NCI-H2171 (cell line): ENCODE measurements at regions not wholly inside any gene's neighbourhood (a gene's known extent, or its start where the extent isn't known, plus 50 kb on each side); places are given as distances from the start of the nearest gene placed in this dataset.
A peak's percentile ranks its signal among the peaks of the same experiment; 100 is the strongest.

ENCODE experiments used
- DNase-seq: peaks from one replicate; lab custom pipeline; 2025; lab: John Stamatoyannopoulos, UW

GRCh38 chr2:59572227-59572626, 981.2 kb downstream of the BCL11A start:
- no peak for DNase-seq

- DNase-seq: no peak
These were observed 982.6 kb downstream of the BCL11A start for GRCh38 chr2:59570818-59571217.

GRCh38 chr2:59569124-59569523, 984.3 kb downstream of the BCL11A start:
- DNase-seq: no peak

DNA sequence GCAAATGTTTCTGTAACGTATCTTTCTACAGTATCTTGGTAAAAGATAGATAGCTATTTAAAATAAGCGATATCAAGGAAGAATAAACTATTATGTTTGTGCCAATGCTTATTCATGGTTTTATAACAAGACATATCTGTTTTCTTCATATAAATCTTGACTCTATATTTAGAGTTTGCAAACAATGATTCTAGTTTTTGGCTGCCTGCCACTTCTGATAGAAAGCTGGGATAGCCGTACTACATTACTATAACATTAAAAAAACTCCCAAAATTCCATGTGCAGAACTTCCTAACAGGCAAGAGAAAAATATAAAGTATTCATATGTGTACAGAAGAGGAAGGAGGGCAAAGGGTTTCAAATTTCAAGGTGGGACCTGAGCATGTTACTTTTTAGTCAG, 985.0 kb downstream of the BCL11A start:
- DNase-seq: peak; percentile 4

DNA sequence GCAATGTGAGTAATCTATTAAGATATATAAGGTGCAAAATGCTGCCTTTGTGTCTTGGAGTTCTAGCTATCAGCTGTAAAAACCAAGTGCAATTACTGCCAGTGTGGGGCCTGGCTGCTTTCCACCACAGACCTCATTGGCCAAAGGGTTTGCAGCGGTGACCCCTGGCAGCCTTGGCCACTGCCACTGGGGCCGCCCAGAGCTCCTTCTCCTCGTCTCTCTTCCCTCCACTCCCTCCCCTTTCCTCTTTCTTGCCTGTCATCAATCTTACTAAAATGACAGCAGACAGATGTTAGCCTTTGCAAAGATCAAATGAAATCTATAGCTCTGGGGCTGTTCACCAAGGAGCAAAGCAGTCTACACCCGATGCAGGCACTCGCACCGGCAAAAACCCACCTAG, 986.3 kb downstream of the BCL11A start:
- DNase-seq: peak; percentile 34

DNA sequence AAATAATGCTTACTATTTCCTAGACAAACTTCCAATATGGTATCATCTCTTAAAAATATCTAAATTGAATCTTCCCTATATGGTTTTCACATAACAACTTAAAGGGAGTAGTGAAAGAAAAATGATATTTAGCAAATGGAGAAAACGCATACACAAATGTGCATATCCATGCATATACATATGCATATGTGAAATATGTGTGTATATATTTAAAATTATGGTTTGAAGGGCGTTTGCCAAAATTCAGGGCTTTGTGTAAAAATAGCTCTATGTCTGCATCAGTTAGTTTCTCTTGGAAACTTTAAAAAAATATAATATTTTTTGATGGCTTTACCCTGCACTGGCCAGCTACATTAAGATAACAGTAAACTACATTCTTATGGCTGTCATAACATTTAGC, 986.7 kb downstream of the BCL11A start:
- DNase-seq: no peak

- no peak for DNase-seq
These were observed 992.2 kb downstream of the BCL11A start for GRCh38 chr2:59561281-59561680.

DNA sequence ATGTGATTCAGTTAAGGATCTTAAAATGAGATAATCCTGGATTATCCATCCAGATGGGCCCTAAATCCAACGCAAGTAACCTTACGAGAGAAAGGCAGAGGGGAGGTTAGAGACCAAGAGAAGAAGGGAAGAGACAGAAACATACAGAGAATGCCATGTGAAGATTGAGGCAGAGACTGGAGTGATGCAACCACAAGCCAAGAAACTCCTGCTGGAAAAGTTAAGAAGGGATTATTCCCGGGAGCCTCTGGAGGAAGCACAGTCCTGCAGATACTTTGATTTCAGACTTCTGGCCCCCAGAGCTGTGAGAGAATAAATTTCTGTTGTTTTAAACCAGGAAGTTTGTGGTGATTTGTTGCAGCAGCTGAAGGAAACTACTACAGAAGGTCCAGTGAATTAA, 992.7 kb downstream of the BCL11A start:
- no peak for DNase-seq

GRCh38 chr2:59540864-59541263, 1012.6 kb downstream of the BCL11A start:
- DNase-seq: no peak

DNA sequence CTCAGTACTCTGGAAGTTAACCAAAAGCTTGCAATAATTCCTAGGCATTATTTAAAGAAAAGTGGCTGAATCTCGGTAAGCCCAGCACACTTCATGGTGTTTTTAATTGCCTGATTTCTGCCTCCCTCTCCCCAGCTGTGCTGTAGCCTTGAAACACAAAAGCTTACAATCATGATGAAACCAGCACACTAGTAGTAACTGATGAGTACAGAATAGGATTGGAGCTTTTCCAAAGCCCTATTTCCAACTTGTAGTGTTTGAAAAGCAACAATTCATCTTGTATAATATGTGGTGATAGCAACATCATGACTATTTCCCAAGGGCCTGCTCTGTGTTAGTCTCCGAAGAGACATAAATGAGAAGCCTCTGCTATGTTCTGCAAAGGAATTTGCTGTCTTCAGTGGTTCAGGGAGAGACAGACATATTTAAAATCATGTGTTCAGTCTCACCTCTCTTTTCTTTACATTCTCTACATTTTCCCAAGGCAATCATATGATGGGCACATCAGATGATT, 1015.0 kb downstream of the BCL11A start:
- DNase-seq: no peak

- no peak for DNase-seq
These were observed 1020.6 kb downstream of the BCL11A start for GRCh38 chr2:59532808-59533207.

DNA sequence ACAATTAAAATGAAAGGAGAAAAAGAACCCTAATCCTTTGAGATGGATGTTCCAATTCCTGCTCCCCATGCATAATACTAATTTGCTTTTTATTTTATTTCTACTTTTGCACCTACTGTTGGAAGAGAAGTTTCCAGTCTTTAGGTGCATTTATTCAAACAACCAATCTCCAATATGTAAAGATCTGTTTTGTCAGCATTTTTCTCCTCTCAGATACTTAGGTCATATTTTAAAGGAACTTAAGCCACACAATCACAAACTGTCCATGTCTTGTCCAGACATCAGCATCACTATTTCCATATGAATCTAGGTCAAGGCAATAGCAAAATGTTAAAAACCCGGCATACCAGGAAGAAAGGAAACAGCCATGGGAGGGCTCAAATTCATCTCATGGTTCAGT, 1023.2 kb downstream of the BCL11A start:
- DNase-seq: no peak

DNA sequence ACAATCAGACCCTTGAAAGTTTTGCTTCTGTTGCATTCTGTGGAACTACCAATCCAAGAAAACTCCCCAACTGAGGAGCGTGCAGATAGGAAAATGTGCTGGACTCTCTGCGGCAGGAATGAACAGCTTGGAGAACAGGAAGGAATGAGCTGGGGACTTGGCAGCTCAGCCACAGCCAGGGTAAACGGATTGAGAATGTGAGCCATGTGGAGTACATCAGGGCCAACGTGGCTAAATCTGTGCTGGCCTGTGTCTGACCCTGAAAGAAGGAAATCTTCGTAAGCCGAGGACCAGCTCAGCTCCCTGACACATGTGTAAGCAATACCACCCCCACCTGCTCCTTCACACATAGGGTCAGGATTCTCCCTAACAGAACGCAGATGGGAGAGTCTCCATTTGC, 1023.7 kb downstream of the BCL11A start:
- no peak for DNase-seq

- no peak for DNase-seq
These were observed 1024.9 kb downstream of the BCL11A start for GRCh38 chr2:59528525-59528924.

DNA sequence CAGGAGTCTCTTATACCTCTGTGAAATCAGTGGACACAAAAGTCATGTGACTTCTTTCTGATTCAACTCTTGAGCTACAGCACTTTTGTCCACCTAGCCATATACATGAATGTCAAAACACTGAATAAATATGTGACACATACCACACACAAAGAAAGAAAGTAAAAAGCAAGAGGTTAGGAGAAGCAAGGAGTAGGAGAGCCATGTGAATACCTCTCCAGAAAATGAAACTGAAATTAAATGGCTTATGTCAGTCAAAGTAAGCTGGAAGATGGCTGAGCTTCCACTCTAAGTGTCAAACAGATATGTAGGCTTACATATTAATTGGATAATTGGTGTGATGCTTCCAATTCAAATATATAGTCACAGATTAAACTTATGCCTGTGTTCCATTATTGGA, 1050.5 kb downstream of the BCL11A start:
- no peak for DNase-seq

DNA sequence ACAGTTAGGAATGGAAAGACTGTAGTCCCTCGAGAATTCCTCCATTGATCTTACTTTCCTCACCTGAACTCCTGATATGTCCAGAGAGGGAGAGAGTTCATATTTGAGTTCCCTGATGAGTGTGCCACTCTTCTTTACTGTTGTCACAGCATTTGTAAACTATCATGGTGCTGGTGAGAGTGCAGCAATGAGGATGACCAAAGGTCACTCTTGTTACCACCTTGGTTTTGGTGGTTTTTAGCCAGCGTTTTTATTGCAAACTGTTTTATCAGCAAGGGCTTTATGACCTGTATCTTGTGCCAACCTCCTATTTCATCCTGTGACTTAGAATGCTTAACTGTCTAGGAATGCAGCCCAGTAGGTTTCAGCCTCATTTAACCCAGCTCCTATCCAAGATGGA, 1062.5 kb downstream of the BCL11A start:
- no peak for DNase-seq

DNA sequence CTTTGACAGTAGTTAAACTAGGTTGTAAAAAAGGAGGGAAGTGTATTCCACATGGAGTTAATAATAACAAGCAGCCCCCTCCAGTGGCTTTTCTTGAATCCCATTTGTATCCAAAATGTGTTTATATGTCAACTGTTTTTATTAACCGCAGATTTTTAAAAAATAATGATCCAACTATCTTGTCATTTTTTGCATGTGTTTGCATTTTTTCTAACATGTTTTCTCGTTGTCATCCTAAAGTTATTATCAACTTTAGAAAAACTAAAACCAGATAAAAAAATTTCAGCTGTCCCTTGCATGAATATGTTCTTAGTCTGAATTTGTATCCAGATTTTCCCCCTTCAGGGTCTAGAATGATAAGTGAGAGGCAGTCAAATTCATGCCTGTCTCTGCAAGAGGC, 1063.3 kb downstream of the BCL11A start:
- DNase-seq: no peak

GRCh38 chr2:59484673-59485072, 1068.8 kb downstream of the BCL11A start:
- no peak for DNase-seq

DNA sequence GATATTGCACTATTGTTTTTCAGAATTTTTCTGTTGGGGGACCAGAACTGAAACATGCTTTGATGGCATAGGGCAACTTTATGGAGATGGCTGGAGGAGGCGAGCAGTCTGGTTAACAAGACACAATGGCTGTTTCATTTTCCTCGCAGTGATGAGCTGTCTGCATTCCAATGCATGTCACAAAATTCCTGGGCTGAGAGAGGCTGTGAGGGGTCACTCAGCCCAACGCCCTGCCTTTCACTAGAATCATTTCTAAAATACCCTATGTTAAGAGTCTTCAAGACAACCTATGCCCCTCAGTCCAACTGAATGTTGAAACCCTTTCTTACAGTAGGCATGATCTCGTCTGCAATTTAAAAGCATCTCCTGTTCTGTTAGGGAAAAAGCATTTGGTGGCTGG, 1090.0 kb downstream of the BCL11A start:
- DNase-seq: no peak

- no peak for DNase-seq
These were observed 1090.8 kb downstream of the BCL11A start for GRCh38 chr2:59462422-59463197.

DNA sequence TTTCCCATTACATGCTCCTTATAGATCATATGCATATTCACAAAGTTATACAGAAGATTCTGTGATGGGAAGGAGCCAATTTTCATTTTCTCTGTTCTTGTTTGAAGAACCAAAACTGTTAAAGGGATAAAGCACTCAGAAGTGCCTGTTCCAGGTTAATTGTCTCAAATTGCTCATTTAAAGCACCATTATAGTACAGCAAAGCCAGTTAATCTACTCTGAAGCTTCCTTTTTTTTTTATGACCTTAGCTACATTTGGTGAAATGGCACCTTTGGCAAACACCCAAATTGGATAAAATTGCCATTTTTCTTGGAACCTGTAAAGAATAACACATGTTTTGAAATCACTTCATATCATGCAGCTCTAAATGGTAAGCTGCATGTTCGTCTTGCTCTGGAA, 1092.3 kb downstream of the BCL11A start:
- peak; percentile 13 for DNase-seq

DNA sequence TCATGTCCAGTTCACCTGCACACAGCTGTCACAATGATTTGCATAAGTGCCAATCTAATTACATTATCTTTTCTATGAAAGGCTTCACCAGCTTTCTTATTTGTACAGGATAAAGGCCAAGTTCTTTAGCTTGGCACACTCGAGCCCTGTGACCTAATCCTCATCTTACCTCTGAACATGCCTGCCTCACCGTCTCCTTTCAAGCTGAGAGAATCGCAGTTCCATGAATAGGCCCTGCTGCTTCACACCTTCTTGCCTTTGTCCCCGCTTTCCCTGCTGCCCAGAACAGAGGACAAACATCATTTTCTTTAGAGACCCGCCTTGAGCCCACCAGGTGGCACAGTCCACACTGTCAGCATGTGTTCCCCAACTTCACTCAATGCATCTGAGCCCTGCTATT, 1094.7 kb downstream of the BCL11A start:
- DNase-seq: no peak

- DNase-seq: no peak
These were observed 1097.2 kb downstream of the BCL11A start for GRCh38 chr2:59456285-59456684.

DNA sequence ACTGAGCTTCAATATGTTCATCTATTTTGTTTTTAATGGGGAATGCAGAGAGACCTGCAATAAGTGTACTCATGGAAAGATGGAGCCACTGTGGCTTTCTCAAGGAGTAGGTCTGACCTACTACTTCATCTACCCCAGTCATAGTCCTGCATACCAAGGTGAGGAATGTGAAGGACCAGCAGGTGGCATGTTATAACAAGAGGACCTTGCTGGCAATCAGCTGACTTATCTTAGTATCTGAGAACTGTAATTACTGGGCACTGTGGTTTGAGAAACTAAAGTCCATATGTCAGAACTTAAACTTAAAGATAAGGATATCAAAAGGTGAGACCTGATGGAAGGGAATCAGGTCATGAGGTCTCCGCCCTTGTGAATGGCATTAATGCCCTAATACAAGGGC, 1104.2 kb downstream of the BCL11A start:
- no peak for DNase-seq
